ENCODE measurements at regions not wholly inside any gene's neighbourhood (a gene's known extent, or its start where the extent isn't known, plus 50 kb on each side); places are given as distances from the start of the nearest gene placed in this dataset.

GRCh38 chr9:104238668-104239067 lies 144.6 kb downstream of the SMC2 start:
- no peak overlapping the region for H3K27ac ChIP-seq (ENCODE audit: low read length)
- H3K4me1 ChIP-seq (ENCODE audit: low read length) = no peaks in the 10 kb centered on the region
- H3K9ac ChIP-seq (ENCODE audit: low read length) = no peak overlapping the region
- no peak for DNase-seq
- no peak overlapping the region for H3K4me2 ChIP-seq (ENCODE audit: low read depth, low read length)
- no peak overlapping the region for H2AFZ ChIP-seq (ENCODE audit: low read length)
- H4K20me1 ChIP-seq (ENCODE audit: insufficient read depth, low read length) = no peaks in the 10 kb centered on the region
- TF ChIP-seq EZH2phosphoT487 (IDR thresholded peaks at IDR 0.05; ENCODE audit: low read length) = no peak
- TF ChIP-seq EZH2 (optimal IDR thresholded peaks at IDR 0.05; ENCODE audit: low read depth, low read length) = no peak
- TF ChIP-seq, protein P1, sequence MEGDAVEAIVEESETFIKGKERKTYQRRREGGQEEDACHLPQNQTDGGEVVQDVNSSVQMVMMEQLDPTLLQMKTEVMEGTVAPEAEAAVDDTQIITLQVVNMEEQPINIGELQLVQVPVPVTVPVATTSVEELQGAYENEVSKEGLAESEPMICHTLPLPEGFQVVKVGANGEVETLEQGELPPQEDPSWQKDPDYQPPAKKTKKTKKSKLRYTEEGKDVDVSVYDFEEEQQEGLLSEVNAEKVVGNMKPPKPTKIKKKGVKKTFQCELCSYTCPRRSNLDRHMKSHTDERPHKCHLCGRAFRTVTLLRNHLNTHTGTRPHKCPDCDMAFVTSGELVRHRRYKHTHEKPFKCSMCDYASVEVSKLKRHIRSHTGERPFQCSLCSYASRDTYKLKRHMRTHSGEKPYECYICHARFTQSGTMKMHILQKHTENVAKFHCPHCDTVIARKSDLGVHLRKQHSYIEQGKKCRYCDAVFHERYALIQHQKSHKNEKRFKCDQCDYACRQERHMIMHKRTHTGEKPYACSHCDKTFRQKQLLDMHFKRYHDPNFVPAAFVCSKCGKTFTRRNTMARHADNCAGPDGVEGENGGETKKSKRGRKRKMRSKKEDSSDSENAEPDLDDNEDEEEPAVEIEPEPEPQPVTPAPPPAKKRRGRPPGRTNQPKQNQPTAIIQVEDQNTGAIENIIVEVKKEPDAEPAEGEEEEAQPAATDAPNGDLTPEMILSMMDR (IDR thresholded peaks at IDR 0.05; ENCODE audit: low read length) = no peak
- H3K79me2 ChIP-seq (ENCODE audit: low read length) = no peaks in the 10 kb centered on the region
- H3K9me2 ChIP-seq (replicated peaks; ENCODE audit: insufficient read depth, low read length) = no peaks in the 10 kb centered on the region
- H3K27me3 ChIP-seq (replicated peaks; ENCODE audit: insufficient read depth, low read length) = no peaks in the 10 kb centered on the region
- no peaks in the 10 kb centered on the region for H3K36me3 ChIP-seq (replicated peaks; ENCODE audit: insufficient read depth, low read length)
- no peak overlapping the region for H3K4me3 ChIP-seq (ENCODE audit: low read length)
- no peaks in the 10 kb centered on the region for H3K9me3 ChIP-seq (replicated peaks; ENCODE audit: insufficient read depth, low read length)
- H3F3A ChIP-seq (ENCODE audit: insufficient read depth, low read length) = no peaks in the 10 kb centered on the region

DNA sequence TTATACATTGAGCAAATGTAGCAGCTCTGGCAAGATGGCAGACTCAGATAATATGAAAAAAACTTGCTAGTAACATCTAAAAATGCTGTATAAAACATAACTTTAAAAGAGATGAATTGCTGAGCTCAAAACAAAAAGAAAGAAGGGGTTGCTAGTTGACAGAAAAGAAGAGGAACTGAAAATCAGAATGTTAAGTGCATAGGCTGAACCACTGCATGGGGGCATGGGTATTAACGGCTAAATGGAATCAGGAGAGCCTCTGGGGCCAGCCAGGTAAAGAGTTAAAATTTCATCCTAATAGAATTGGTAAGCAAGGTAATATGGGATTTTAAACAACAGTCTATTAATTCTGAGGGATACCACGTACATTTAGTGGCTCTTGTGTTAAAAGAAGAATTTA lies 146.8 kb downstream of the SMC2 start:
- no peaks in the 10 kb centered on the region for H3K9me3 ChIP-seq (replicated peaks; ENCODE audit: insufficient read depth, low read length)
- no peak overlapping the region for H2AFZ ChIP-seq (ENCODE audit: low read length)
- H3K4me3 ChIP-seq (ENCODE audit: low read length) = no peak overlapping the region
- H3K9ac ChIP-seq (ENCODE audit: low read length) = no peak overlapping the region
- H3K4me1 ChIP-seq (ENCODE audit: low read length) = no peaks in the 10 kb centered on the region
- no peaks in the 10 kb centered on the region for H4K20me1 ChIP-seq (ENCODE audit: insufficient read depth, low read length)
- TF ChIP-seq EZH2 (optimal IDR thresholded peaks at IDR 0.05; ENCODE audit: low read depth, low read length) (no peak), EZH2phosphoT487 (IDR thresholded peaks at IDR 0.05; ENCODE audit: low read length) (no peak)
- TF ChIP-seq, protein P1 (IDR thresholded peaks at IDR 0.05; ENCODE audit: low read length) = no peak
- no peak for DNase-seq
- H3F3A ChIP-seq (ENCODE audit: insufficient read depth, low read length) = no peaks in the 10 kb centered on the region
- H3K27ac ChIP-seq (ENCODE audit: low read length) = no peak overlapping the region
- H3K9me2 ChIP-seq (replicated peaks; ENCODE audit: insufficient read depth, low read length) = no peaks in the 10 kb centered on the region
- H3K4me2 ChIP-seq (ENCODE audit: low read depth, low read length) = no peak overlapping the region
- H3K36me3 ChIP-seq (replicated peaks; ENCODE audit: insufficient read depth, low read length) = no peaks in the 10 kb centered on the region
- H3K27me3 ChIP-seq (replicated peaks; ENCODE audit: insufficient read depth, low read length) = no peaks in the 10 kb centered on the region
- H3K79me2 ChIP-seq (ENCODE audit: low read length) = no peaks in the 10 kb centered on the region

- no peak overlapping the region for H3K4me3 ChIP-seq (ENCODE audit: low read length)
- no peaks in the 10 kb centered on the region for H3K36me3 ChIP-seq (replicated peaks; ENCODE audit: insufficient read depth, low read length)
- no peak for DNase-seq
- no peak overlapping the region for H3K9ac ChIP-seq (ENCODE audit: low read length)
- no peak overlapping the region for H2AFZ ChIP-seq (ENCODE audit: low read length)
- H3K9me2 ChIP-seq (replicated peaks; ENCODE audit: insufficient read depth, low read length) = no peaks in the 10 kb centered on the region
- no peaks in the 10 kb centered on the region for H3K27me3 ChIP-seq (replicated peaks; ENCODE audit: insufficient read depth, low read length)
- no peaks in the 10 kb centered on the region for H3K4me1 ChIP-seq (ENCODE audit: low read length)
- H4K20me1 ChIP-seq (ENCODE audit: insufficient read depth, low read length) = no peaks in the 10 kb centered on the region
- no peak overlapping the region for H3K27ac ChIP-seq (ENCODE audit: low read length)
- no peaks in the 10 kb centered on the region for H3F3A ChIP-seq (ENCODE audit: insufficient read depth, low read length)
- no peaks in the 10 kb centered on the region for H3K9me3 ChIP-seq (replicated peaks; ENCODE audit: insufficient read depth, low read length)
- TF ChIP-seq, protein P1 (IDR thresholded peaks at IDR 0.05; ENCODE audit: low read length) = no peak
- TF ChIP-seq EZH2phosphoT487 (IDR thresholded peaks at IDR 0.05; ENCODE audit: low read length) (no peak), EZH2 (optimal IDR thresholded peaks at IDR 0.05; ENCODE audit: low read depth, low read length) (no peak)
- H3K79me2 ChIP-seq (ENCODE audit: low read length) = no peaks in the 10 kb centered on the region
- no peak overlapping the region for H3K4me2 ChIP-seq (ENCODE audit: low read depth, low read length)
Measured at GRCh38 chr9:104245925-104246324, 151.8 kb downstream of the SMC2 start.
